Liver (tissue), 8 donors: ENCODE measurements at regions not wholly inside any gene's neighbourhood (a gene's known extent, or its start where the extent isn't known, plus 50 kb on each side); places are given as distances from the start of the nearest gene placed in this dataset.

Experiments
- DNase-seq: peaks from one replicate; pipeline ENCODE4 v3.0.0-alpha.2; 2017; ENCODE audit warnings: low spot score
- H3K27ac ChIP-seq, 2 donors: one replicate each; pipeline ENCODE4 v1.7.0; 2013; ENCODE audit warnings: inconsistent platforms in 2 of 2, low read length in 2 of 2, control low read depth in 1 of 2, low read depth in 1 of 2, mild to moderate bottlenecking in 1 of 2
- H3K27me3 ChIP-seq, 4 donors: one replicate each; pipeline versions ENCODE4 v1.6.1 to v1.7.0; 2013; ENCODE audit warnings: low read length in 3 of 4, inconsistent platforms in 1 of 4, mild to moderate bottlenecking in 1 of 4, moderate library complexity in 1 of 4; ENCODE audit not compliant: control insufficient read depth in 4 of 4, insufficient read depth in 4 of 4
- H3K36me3 ChIP-seq, 4 donors: one replicate each; pipeline versions ENCODE4 v1.6.1 to v1.7.0; 2013; ENCODE audit warnings: low read length in 3 of 4, mild to moderate bottlenecking in 3 of 4, low read depth in 1 of 4, moderate library complexity in 1 of 4; ENCODE audit not compliant: control insufficient read depth in 4 of 4, insufficient read depth in 3 of 4
- H3K4me1 ChIP-seq, 4 donors: one replicate each; pipeline versions ENCODE4 v1.6.1 to v1.7.0; 2013; ENCODE audit warnings: low read length in 3 of 4, mild to moderate bottlenecking in 3 of 4, moderate library complexity in 1 of 4; ENCODE audit not compliant: control insufficient read depth in 4 of 4, insufficient read depth in 4 of 4
- H3K4me3 ChIP-seq, 3 donors: one replicate each; pipeline versions ENCODE4 v1.6.1 to v1.7.0; 2013; ENCODE audit warnings: low read length in 3 of 3, control low read depth in 1 of 3, low read depth in 1 of 3, mild to moderate bottlenecking in 1 of 3
- H3K9ac ChIP-seq, 2 donors: one replicate each; pipeline ENCODE4 v1.7.0; 2013; ENCODE audit warnings: low read length in 2 of 2, mild to moderate bottlenecking in 2 of 2, moderate library complexity in 2 of 2, control low read depth in 1 of 2, low read depth in 1 of 2
- H3K9me3 ChIP-seq, 4 donors: one replicate each; pipeline versions ENCODE4 v1.6.1 to v1.7.0; 2013; ENCODE audit warnings: low read length in 3 of 4; ENCODE audit not compliant: control insufficient read depth in 4 of 4
- ATF3 ChIP-seq: IDR thresholded peaks from 2 replicates; pipeline ENCODE4 v1.6.1; 2016; ENCODE audit warnings: antibody characterized with exemption
- EGR1 ChIP-seq, 2 donors: IDR thresholded peaks; 2 replicates each; pipeline ENCODE4 v1.6.1; 2016 to 2018; ENCODE audit warnings: antibody characterized with exemption in 2 of 2, low read depth in 2 of 2
- FOXA1 ChIP-seq: IDR thresholded peaks from 2 replicates; pipeline ENCODE4 v1.6.1; 2016; ENCODE audit warnings: antibody characterized with exemption
- FOXA2 ChIP-seq: IDR thresholded peaks from 2 replicates; pipeline ENCODE4 v1.6.1; 2016; ENCODE audit warnings: antibody characterized with exemption
- GABPA ChIP-seq, 2 donors: IDR thresholded peaks in 1 of 2; conservative IDR thresholded peaks in 1 of 2; 2 replicates each; pipeline ENCODE4 v1.6.1; 2016; ENCODE audit warnings: antibody characterized with exemption in 2 of 2, mild to moderate bottlenecking in 1 of 2, moderate library complexity in 1 of 2
- HNF4A ChIP-seq, 2 donors: conservative IDR thresholded peaks; 2 replicates each; pipeline ENCODE4 v1.6.1; 2016; ENCODE audit warnings: antibody characterized with exemption in 2 of 2, mild to moderate bottlenecking in 2 of 2
- HNF4G ChIP-seq: IDR thresholded peaks from 2 replicates; pipeline ENCODE4 v1.6.1; 2016; ENCODE audit warnings: antibody characterized with exemption
- JUND ChIP-seq, 2 donors: IDR thresholded peaks; 2 replicates each; pipeline ENCODE4 v1.6.1; 2016; ENCODE audit warnings: antibody characterized with exemption in 2 of 2
- NR2F2 ChIP-seq: IDR thresholded peaks from 2 replicates; pipeline ENCODE4 v1.6.1; 2016; ENCODE audit warnings: antibody characterized with exemption
- RAD21 ChIP-seq, 2 donors: IDR thresholded peaks; 2 replicates each; pipeline ENCODE4 v1.6.1; 2016; ENCODE audit warnings: antibody characterized with exemption in 2 of 2, mild to moderate bottlenecking in 2 of 2
- REST ChIP-seq: IDR thresholded peaks from 2 replicates; pipeline ENCODE4 v1.6.1; 2016; ENCODE audit warnings: antibody characterized with exemption, mild to moderate bottlenecking
- RXRA ChIP-seq, 2 donors: IDR thresholded peaks; 2 replicates each; pipeline ENCODE4 v1.6.1; 2017 to 2018; ENCODE audit warnings: antibody characterized with exemption in 2 of 2, mild to moderate bottlenecking in 1 of 2
- SP1 ChIP-seq: IDR thresholded peaks from 2 replicates; pipeline ENCODE4 v1.6.1; 2018; ENCODE audit warnings: antibody characterized with exemption, mild to moderate bottlenecking
- TAF1 ChIP-seq: conservative IDR thresholded peaks from 2 replicates; pipeline ENCODE4 v1.6.1; 2016; ENCODE audit warnings: antibody characterized with exemption, mild to moderate bottlenecking
- YY1 ChIP-seq: IDR thresholded peaks from 2 replicates; pipeline ENCODE4 v1.6.1; 2016; ENCODE audit warnings: antibody characterized with exemption, mild to moderate bottlenecking
- WGBS: extraction: QIAGEN DNeasy Blood & Tissue Kit; methylation state at CpG from one replicate; pipeline ENCODE4 v1.1.7; 2013; 5-methylcytosine and 5-hydroxymethylcytosine counted together
- TF ChIP-seq, protein P1 (sequence below): IDR thresholded peaks from 2 replicates; pipeline ENCODE4 v1.6.1; 2016; ENCODE audit warnings: antibody characterized with exemption
- TF ChIP-seq, protein P2 (sequence below): IDR thresholded peaks from 2 replicates; pipeline ENCODE4 v1.6.1; 2016; ENCODE audit warnings: antibody characterized with exemption
- TF ChIP-seq, protein P3 (sequence below): fragments of 150-350 bp; IDR thresholded peaks from 2 replicates; pipeline ENCODE4 v1.5.1; 2017; ENCODE audit warnings: improper control_type of control experiment, low read depth, low read length; ENCODE audit not compliant: missing input control
- donor health status: healthy.
- donor health status: healthy.
- donor health status: healthy.
- donor health status: healthy.
- donor health status: healthy.

- TF ChIP-seq ATF3 (no peak), FOXA2 (no peak), JUND (IDR thresholded peaks at IDR 0.05) (no peak), TAF1 (no peak), SP1 (no peak), RAD21 (IDR thresholded peaks at IDR 0.05) (no peak)
Observed at GRCh38 chr7:142657376-142657775, 91.9 kb upstream of the PRSS1 start (continued).

GRCh38 chr7:142654398-142654797 is 94.9 kb upstream of the PRSS1 start:
- H3K27me3 ChIP-seq: peaks cover 0 to 2% (median 0%) of the 10 kb centered on the region in 4 donors
- 61% methylated on average over 2 of the region's 5 CpGs for WGBS
- no peaks in the 10 kb centered on the region for H3K36me3 ChIP-seq
- no peak for DNase-seq
- no peak overlapping the region for H3K4me3 ChIP-seq
- H3K4me1 ChIP-seq: no peaks in the 10 kb centered on the region
- TF ChIP-seq YY1 (no peak), JUND (IDR thresholded peaks at IDR 0.05) (no peak), RXRA (IDR thresholded peaks at IDR 0.05) (no peak), HNF4G (no peak), NR2F2 (no peak), TAF1 (no peak), FOXA1 (no peak), SP1 (no peak), GABPA (IDR thresholded peaks at IDR 0.05 in 1 of 2, conservative IDR thresholded peaks at IDR 0.05 in 1 of 2) (no peak), RAD21 (IDR thresholded peaks at IDR 0.05) (no peak), EGR1 (IDR thresholded peaks at IDR 0.05; ENCODE audit: low read depth in 2 of 2) (no peak), FOXA2 (no peak), HNF4A (conservative IDR thresholded peaks at IDR 0.05) (no peak), REST (no peak), ATF3 (no peak)
- TF ChIP-seq, protein P1, sequence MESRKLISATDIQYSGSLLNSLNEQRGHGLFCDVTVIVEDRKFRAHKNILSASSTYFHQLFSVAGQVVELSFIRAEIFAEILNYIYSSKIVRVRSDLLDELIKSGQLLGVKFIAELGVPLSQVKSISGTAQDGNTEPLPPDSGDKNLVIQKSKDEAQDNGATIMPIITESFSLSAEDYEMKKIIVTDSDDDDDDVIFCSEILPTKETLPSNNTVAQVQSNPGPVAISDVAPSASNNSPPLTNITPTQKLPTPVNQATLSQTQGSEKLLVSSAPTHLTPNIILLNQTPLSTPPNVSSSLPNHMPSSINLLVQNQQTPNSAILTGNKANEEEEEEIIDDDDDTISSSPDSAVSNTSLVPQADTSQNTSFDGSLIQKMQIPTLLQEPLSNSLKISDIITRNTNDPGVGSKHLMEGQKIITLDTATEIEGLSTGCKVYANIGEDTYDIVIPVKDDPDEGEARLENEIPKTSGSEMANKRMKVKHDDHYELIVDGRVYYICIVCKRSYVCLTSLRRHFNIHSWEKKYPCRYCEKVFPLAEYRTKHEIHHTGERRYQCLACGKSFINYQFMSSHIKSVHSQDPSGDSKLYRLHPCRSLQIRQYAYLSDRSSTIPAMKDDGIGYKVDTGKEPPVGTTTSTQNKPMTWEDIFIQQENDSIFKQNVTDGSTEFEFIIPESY: no peak
- TF ChIP-seq, protein P2, sequence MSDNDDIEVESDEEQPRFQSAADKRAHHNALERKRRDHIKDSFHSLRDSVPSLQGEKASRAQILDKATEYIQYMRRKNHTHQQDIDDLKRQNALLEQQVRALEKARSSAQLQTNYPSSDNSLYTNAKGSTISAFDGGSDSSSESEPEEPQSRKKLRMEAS: no peak
- TF ChIP-seq, protein P3, sequence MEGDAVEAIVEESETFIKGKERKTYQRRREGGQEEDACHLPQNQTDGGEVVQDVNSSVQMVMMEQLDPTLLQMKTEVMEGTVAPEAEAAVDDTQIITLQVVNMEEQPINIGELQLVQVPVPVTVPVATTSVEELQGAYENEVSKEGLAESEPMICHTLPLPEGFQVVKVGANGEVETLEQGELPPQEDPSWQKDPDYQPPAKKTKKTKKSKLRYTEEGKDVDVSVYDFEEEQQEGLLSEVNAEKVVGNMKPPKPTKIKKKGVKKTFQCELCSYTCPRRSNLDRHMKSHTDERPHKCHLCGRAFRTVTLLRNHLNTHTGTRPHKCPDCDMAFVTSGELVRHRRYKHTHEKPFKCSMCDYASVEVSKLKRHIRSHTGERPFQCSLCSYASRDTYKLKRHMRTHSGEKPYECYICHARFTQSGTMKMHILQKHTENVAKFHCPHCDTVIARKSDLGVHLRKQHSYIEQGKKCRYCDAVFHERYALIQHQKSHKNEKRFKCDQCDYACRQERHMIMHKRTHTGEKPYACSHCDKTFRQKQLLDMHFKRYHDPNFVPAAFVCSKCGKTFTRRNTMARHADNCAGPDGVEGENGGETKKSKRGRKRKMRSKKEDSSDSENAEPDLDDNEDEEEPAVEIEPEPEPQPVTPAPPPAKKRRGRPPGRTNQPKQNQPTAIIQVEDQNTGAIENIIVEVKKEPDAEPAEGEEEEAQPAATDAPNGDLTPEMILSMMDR: no peak
- no peak overlapping the region for H3K9ac ChIP-seq
- no peaks in the 10 kb centered on the region for H3K9me3 ChIP-seq
- H3K27ac ChIP-seq: no peak overlapping the region
